D721Med (cell line): ENCODE measurements at regions not wholly inside any gene's neighbourhood (a gene's known extent, or its start where the extent isn't known, plus 50 kb on each side); places are given as distances from the start of the nearest gene placed in this dataset.

Experiments
- DNase-seq: peaks from one replicate; pipeline ENCODE4 v3.0.0; 2011; ENCODE audit warnings: low spot score; ENCODE audit not compliant: insufficient read length
- FAIRE-seq: peaks from 2 replicates; lab custom pipeline; 2011; peaks lifted over from hg19 to GRCh38; lab: Jason Lieb, UNC
- CTCF ChIP-seq: IDR thresholded peaks from 2 replicates; pipeline ENCODE4 v1.5.1; 2012; ENCODE audit warnings: mild to moderate bottlenecking, control low read depth; ENCODE audit not compliant: insufficient read depth; ENCODE audit errors: missing control alignments

GRCh38 chr1:222104694-222105392 lies 363.0 kb upstream of the DUSP10 start:
- peak; percentile 35 for DNase-seq
- FAIRE-seq: peak; percentile 85
- no peak for TF ChIP-seq CTCF

GRCh38 chr1:222104097-222104496 lies 362.2 kb upstream of the DUSP10 start:
- no peak for DNase-seq
- FAIRE-seq: no peak
- TF ChIP-seq CTCF: no peak

- no peak for TF ChIP-seq CTCF
- FAIRE-seq: no peak
Measured at GRCh38 chr1:222099746-222100145, 357.9 kb upstream of the DUSP10 start.

GRCh38 chr1:222098404-222098803 lies 356.5 kb upstream of the DUSP10 start:
- DNase-seq (no peak), FAIRE-seq (no peak)
- TF ChIP-seq CTCF: no peak

More at GRCh38 chr1:222099746-222100145, 357.9 kb upstream of the DUSP10 start:
- no peak for DNase-seq

GRCh38 chr1:222097588-222097987 lies 355.7 kb upstream of the DUSP10 start:
- no peak for TF ChIP-seq CTCF
- FAIRE-seq: no peak
- no peak for DNase-seq

GRCh38 chr1:222096883-222097282 lies 355.0 kb upstream of the DUSP10 start:
- FAIRE-seq (no peak), DNase-seq (no peak)
- no peak for TF ChIP-seq CTCF

GRCh38 chr1:222096476-222096772 lies 354.5 kb upstream of the DUSP10 start:
- DNase-seq (no peak), FAIRE-seq (no peak)
- TF ChIP-seq CTCF: no peak
